Common myeloid progenitor, CD34-positive (primary cell): ENCODE measurements at regions not wholly inside any gene's neighbourhood (a gene's known extent, or its start where the extent isn't known, plus 50 kb on each side); places are given as distances from the start of the nearest gene placed in this dataset.
"Not testable (repeated sequence)": the region's sequence is repeated elsewhere in the genome, so short reads cannot be mapped to it uniquely, and the experiment has no call there.

Source experiments
- CTCF ChIA-PET: fragments of 350-600 bp; sonication (Branson Sonifier 250); formaldehyde crosslinking; loops from one replicate; lab custom pipeline; 2021; ENCODE audit warnings: antibody characterized with exemption; lab: Charles Lee
- POLR2A ChIA-PET: fragments of 350-600 bp; sonication (Branson Sonifier 250); formaldehyde crosslinking; loops from one replicate; lab custom pipeline; 2021; ENCODE audit warnings: antibody characterized with exemption; lab: Charles Lee
- DNase-seq, 3 donors: peaks; one replicate each; pipeline versions ENCODE4 v3.0.0 to v3.0.0-alpha.2; 2013
- H3K27ac ChIP-seq, 2 experiments: 1 replicate in 1 of 2; 2 replicates in 1 of 2; pipeline ENCODE4 v1.7.0; 2013; ENCODE audit warnings: inconsistent platforms in 2 of 2, low read length in 2 of 2, mild to moderate bottlenecking in 2 of 2, low read depth in 1 of 2, moderate library complexity in 1 of 2; ENCODE audit not compliant: severe bottlenecking in 2 of 2, insufficient read depth in 1 of 2, poor library complexity in 1 of 2
- H3K27me3 ChIP-seq, 5 experiments: replicated peaks in 2 of 5; 1 replicate in 3 of 5; 2 replicates in 2 of 5; pipeline versions ENCODE4 v1.6.1 to v1.7.0; 2013; ENCODE audit warnings: low read length in 4 of 5, mild to moderate bottlenecking in 2 of 5, moderate library complexity in 2 of 5, inconsistent platforms in 1 of 5; ENCODE audit not compliant: insufficient read depth in 5 of 5, control insufficient read depth in 4 of 5
- H3K36me3 ChIP-seq, 4 experiments: 1 replicate in 2 of 4; 2 replicates in 2 of 4; pipeline versions ENCODE4 v1.6.1 to v1.7.0; 2013; ENCODE audit warnings: low read length in 3 of 4, control low read depth in 1 of 4, mild to moderate bottlenecking in 1 of 4; ENCODE audit not compliant: control insufficient read depth in 4 of 4, insufficient read depth in 4 of 4
- H3K4me1 ChIP-seq, 4 experiments: 1 replicate in 3 of 4; 2 replicates in 1 of 4; pipeline versions ENCODE4 v1.6.1 to v1.7.1; 2013; ENCODE audit warnings: low read length in 3 of 4, mild to moderate bottlenecking in 3 of 4, control low read depth in 1 of 4, inconsistent platforms in 1 of 4, moderate library complexity in 1 of 4; ENCODE audit not compliant: control insufficient read depth in 4 of 4, insufficient read depth in 4 of 4; ENCODE audit errors: control extremely low read depth in 1 of 4
- H3K4me3 ChIP-seq, 7 experiments: 1 replicate in 4 of 7; 2 replicates in 3 of 7; pipeline versions ENCODE4 v1.5.1 to v1.7.0; 2013; ENCODE audit warnings: mild to moderate bottlenecking in 7 of 7, low read length in 6 of 7, moderate library complexity in 6 of 7, inconsistent platforms in 2 of 7, low read depth in 2 of 7, control low read depth in 1 of 7; ENCODE audit not compliant: insufficient read depth in 4 of 7, control insufficient read depth in 1 of 7; ENCODE audit errors: extremely low read depth in 1 of 7
- H3K9me3 ChIP-seq, 5 experiments: 1 replicate in 4 of 5; 2 replicates in 1 of 5; pipeline versions ENCODE4 v1.6.1 to v1.7.1; 2013; ENCODE audit warnings: low read length in 4 of 5, mild to moderate bottlenecking in 2 of 5, inconsistent platforms in 1 of 5, low read depth in 1 of 5, moderate library complexity in 1 of 5; ENCODE audit not compliant: control insufficient read depth in 4 of 5, insufficient read depth in 2 of 5; ENCODE audit errors: control extremely low read depth in 1 of 5
- WGBS: methylation state at CpG from one replicate; pipeline ENCODE4 v1.1.5; 2013; ENCODE audit not compliant: insufficient coverage; 5-methylcytosine and 5-hydroxymethylcytosine counted together

- no peak overlapping the region for H3K4me3 ChIP-seq
- H3K27me3 ChIP-seq, result no peaks in the 10 kb centered on the region
- H3K9me3 ChIP-seq, result peaks cover 0 to 2% (median 0%) of the 10 kb centered on the region in 5 experiments
- H3K27ac ChIP-seq, result no peak overlapping the region
- no peaks in the 10 kb centered on the region for H3K36me3 ChIP-seq
- no peak for DNase-seq
- CTCF ChIA-PET, result no interaction called here
- WGBS, result 89% methylated on average over 7 of the region's 9 CpGs
- H3K4me1 ChIP-seq, result no peaks in the 10 kb centered on the region
- POLR2A ChIA-PET, result no interaction called here
These were observed 255.9 kb upstream of the MYT1L start for GRCh38 chr2:2586931-2587330.

DNA sequence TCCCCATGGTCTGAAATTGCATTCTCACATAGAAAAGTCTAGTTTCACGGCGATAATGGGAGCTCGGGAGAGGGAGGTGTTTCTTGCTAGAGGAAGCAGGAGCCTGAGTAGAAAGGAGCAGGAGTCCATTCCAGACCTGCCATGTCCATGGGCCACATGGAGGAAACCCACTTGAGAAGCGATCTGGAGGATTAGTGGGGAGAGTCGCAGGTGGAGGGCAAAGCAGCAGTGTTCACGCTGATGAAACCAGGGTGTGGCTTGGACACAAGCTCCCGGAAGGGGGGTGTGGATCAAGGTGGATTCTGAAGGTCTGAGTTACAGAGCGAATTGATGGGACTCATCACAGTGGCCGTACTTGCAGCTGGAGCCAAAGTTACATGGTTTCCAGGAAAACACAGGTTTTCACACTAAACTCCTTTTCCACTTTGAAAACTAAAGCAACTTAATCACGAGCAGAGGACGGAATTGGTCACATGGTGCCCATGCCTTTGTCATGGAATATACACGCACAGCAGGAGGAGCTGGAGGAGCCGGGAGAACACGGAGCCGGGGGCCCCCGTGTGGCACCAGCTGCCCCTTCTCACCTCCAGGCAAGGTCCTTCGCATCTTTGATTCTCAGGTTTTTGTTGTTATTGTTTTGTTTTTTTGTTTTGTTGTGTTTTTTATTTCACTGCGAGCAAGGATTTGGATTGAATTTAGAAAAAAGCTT lies 255.1 kb upstream of the MYT1L start:
- DNase-seq, result no peak
- ChIA-PET CTCF (interaction anchor here (1.3 kb wide), 1 partner anchor 9 kb away, joined by 3 read pairs; no protein-coding TSS in a partner anchor), POLR2A (no interaction called here)
- Histone ChIP-seq H3K27me3 (no peaks in the 10 kb centered on the region), H3K4me3 (no peak overlapping the region), H3K9me3 (peaks cover 0 to 2% (median 0%) of the 10 kb centered on the region in 5 experiments), H3K36me3 (no peaks in the 10 kb centered on the region), H3K27ac (no peak overlapping the region), H3K4me1 (no peaks in the 10 kb centered on the region)
- 93% methylated on average over 13 of the region's 18 CpGs for WGBS

DNA sequence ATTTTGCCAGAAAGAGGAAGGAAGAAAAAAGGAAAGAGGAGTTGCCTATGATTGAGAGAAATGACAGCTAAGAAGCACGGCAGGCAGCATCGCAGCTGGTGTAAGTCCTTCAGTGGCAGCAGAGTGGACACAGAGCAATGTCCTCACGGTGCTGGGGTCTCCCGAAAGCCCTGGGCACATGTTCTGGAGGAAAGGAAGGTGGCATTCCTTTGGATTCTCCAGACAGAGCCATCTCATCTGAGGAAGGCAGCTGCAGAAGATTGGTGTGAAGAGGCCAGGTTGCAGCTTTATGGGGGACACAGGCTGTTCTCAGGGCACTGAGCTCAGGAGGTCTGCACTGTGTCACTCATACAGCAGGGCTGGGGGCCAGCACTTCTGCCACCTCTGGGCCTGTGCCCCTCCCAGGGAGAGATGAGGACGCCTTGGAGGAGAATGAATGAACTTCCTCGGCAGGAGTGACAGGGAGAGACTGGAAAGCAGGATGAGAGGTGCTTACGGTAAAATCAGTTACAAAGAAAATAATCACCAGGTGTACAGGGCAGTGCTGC lies 252.0 kb upstream of the MYT1L start:
- Histone ChIP-seq H3K4me3 (peak overlapping the region in 1 of 7 experiments; percentile 9), H3K4me1 (no peaks in the 10 kb centered on the region), H3K36me3 (no peaks in the 10 kb centered on the region), H3K9me3 (no peaks in the 10 kb centered on the region), H3K27ac (no peak overlapping the region), H3K27me3 (no peaks in the 10 kb centered on the region)
- POLR2A ChIA-PET, result no interaction called here
- no peak for DNase-seq
- WGBS, result 63% methylated on average over 7 of the region's 7 CpGs
- CTCF ChIA-PET, result no interaction called here

DNA sequence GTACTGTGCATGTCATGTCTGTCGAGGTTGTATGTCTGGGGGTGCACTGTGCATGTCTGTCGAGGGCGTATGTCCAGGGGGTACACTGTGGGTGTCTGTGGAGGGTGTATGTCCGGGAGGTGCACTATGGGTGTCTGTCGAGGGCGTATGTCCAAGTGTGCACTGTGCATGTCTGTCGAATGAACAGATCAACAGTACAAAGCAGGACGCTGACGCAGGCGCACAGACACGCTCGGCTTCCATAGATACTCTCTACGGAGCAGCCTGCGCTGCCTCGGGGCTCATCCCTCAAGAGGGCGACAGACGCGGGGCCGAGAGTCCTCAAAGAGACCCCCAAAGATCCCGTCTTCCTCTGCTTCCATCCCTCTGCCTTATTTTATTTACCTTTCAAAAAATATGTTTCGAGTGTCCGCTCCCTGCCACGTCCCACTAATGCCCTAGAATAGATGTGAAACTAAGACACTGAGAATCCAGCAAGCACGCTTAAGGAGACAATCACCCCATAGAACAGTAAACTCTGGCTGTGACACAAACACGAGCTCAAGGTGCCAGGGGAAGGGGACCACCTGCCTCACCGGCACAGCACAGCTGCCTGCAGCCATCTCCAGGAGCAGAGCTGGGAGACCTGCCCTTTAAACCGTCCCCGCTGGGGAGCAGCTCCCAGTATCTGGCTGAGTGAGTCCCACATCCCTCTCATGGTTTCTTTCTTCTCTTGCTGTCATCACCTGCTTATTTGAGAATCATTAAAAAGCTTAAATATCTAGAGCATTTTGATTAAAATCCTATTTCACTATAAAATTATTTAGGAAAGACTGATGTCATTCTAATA lies 250.5 kb upstream of the MYT1L start:
- POLR2A ChIA-PET, result no interaction called here
- Histone ChIP-seq H3K4me1 (no peaks in the 10 kb centered on the region), H3K36me3 (no peaks in the 10 kb centered on the region), H3K27ac (no peak overlapping the region), H3K27me3 (no peaks in the 10 kb centered on the region), H3K9me3 (no peaks in the 10 kb centered on the region), H3K4me3 (no peak overlapping the region)
- WGBS, result 80% methylated on average over 25 of the region's 28 CpGs
- CTCF ChIA-PET, result no interaction called here
- no peak for DNase-seq

GRCh38 chr2:2580841-2581240 lies 249.8 kb upstream of the MYT1L start:
- 96% methylated on average over 14 of the region's 19 CpGs for WGBS
- H3K4me3 ChIP-seq, POLR2A ChIA-PET, H3K27me3 ChIP-seq, H3K4me1 ChIP-seq, CTCF ChIA-PET, H3K27ac ChIP-seq, H3K9me3 ChIP-seq, H3K36me3 ChIP-seq, DNase-seq: not testable (repeated sequence)

DNA sequence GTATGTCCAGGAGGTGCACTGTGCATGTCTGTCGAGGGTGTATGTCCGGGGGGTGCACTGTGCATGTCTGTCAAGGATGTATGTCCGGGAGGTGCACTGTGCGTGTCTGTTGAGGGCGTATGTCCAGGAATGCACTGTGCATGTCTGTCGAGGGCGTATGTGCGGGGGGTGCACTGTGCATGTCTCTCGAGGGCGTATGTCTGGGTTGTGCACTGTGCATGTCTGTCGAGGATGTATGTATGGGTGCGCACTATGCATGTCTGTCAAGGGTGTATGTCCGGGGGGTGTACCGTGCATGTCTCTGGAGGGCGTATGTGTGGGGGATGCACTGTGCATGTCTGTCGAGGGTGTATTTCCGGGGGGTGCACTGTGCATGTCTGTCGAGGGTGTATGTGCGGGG lies 249.3 kb upstream of the MYT1L start:
- no peaks in the 10 kb centered on the region for H3K36me3 ChIP-seq
- ChIA-PET POLR2A (no interaction called here), CTCF (no interaction called here)
- no peaks in the 10 kb centered on the region for H3K27me3 ChIP-seq
- 87% methylated on average over 18 of the region's 19 CpGs for WGBS
- H3K4me3 ChIP-seq, result no peak overlapping the region
- no peaks in the 10 kb centered on the region for H3K9me3 ChIP-seq
- no peak overlapping the region for H3K27ac ChIP-seq
- H3K4me1 ChIP-seq, result no peaks in the 10 kb centered on the region
- DNase-seq, result no peak

- Histone ChIP-seq H3K27ac (no peak overlapping the region), H3K4me3 (no peak overlapping the region), H3K27me3 (no peaks in the 10 kb centered on the region), H3K36me3 (no peaks in the 10 kb centered on the region), H3K4me1 (no peaks in the 10 kb centered on the region), H3K9me3 (no peaks in the 10 kb centered on the region)
- CTCF ChIA-PET, result no interaction called here
- 88% methylated on average over 7 of the region's 8 CpGs for WGBS
- POLR2A ChIA-PET, result no interaction called here
- no peak for DNase-seq
These were observed 248.7 kb upstream of the MYT1L start for GRCh38 chr2:2579814-2580213.
